Tibial nerve (tissue), 4 donors: ENCODE measurements at regions not wholly inside any gene's neighbourhood (a gene's known extent, or its start where the extent isn't known, plus 50 kb on each side); places are given as distances from the start of the nearest gene placed in this dataset.

Experiments
- DNase-seq, 2 donors: peaks; one replicate each; pipeline ENCODE4 v3.0.0-alpha.2; 2019; ENCODE audit warnings: low spot score in 2 of 2
- H3K27ac ChIP-seq, 4 donors: fragments of 200-600 bp; sonication (generic) in 3 of 4; one replicate each; pipeline ENCODE4 v1.5.1; 2017 to 2019; ENCODE audit warnings: mild to moderate bottlenecking in 1 of 4
- H3K27me3 ChIP-seq, 2 donors: fragments of 200-600 bp; sonication (generic) in 1 of 2; one replicate each; pipeline versions ENCODE4 v1.5.1 to v1.6.0; 2017 to 2019
- H3K36me3 ChIP-seq, 3 donors: fragments of 200-600 bp; sonication (generic); one replicate each; pipeline ENCODE4 v1.5.1; 2018 to 2019
- H3K4me1 ChIP-seq, 4 donors: fragments of 200-600 bp; sonication (generic) in 3 of 4; one replicate each; pipeline ENCODE4 v1.5.1; 2017 to 2019
- H3K4me3 ChIP-seq, 4 donors: fragments of 200-600 bp; sonication (generic) in 3 of 4; one replicate each; pipeline ENCODE4 v1.5.1; 2017 to 2019; ENCODE audit warnings: mild to moderate bottlenecking in 1 of 4, moderate library complexity in 1 of 4
- H3K9me3 ChIP-seq, 4 donors: fragments of 200-600 bp; sonication (generic) in 3 of 4; one replicate each; pipeline ENCODE4 v1.5.1; 2017 to 2019
- EP300 ChIP-seq, 2 donors: sonication (generic); formaldehyde crosslinking; IDR thresholded peaks; one replicate each; pipeline ENCODE4 v1.6.1; 2017; ENCODE audit warnings: antibody characterized with exemption in 2 of 2, mild to moderate bottlenecking in 1 of 2
- POLR2A ChIP-seq, 2 donors: fragments of 450-650 bp; IDR thresholded peaks; one replicate each; pipeline ENCODE4 v1.6.1; 2017; ENCODE audit warnings: antibody characterized with exemption in 2 of 2, mild to moderate bottlenecking in 2 of 2, moderate library complexity in 2 of 2
- WGBS, 2 donors: methylation state at CpG; one replicate each; pipeline ENCODE4 v1.1.5; 2018; 5-methylcytosine and 5-hydroxymethylcytosine counted together
- TF ChIP-seq, protein P1 (sequence below), 5 experiments: fragments of 200-600 bp in 3 of 5; fragments of 450-650 bp in 2 of 5; sonication (generic) in 3 of 5; IDR thresholded peaks; one replicate each; pipeline ENCODE4 v1.5.1; 2016 to 2019; ENCODE audit warnings: antibody characterized with exemption in 5 of 5, mild to moderate bottlenecking in 3 of 5, moderate library complexity in 2 of 5

DNA sequence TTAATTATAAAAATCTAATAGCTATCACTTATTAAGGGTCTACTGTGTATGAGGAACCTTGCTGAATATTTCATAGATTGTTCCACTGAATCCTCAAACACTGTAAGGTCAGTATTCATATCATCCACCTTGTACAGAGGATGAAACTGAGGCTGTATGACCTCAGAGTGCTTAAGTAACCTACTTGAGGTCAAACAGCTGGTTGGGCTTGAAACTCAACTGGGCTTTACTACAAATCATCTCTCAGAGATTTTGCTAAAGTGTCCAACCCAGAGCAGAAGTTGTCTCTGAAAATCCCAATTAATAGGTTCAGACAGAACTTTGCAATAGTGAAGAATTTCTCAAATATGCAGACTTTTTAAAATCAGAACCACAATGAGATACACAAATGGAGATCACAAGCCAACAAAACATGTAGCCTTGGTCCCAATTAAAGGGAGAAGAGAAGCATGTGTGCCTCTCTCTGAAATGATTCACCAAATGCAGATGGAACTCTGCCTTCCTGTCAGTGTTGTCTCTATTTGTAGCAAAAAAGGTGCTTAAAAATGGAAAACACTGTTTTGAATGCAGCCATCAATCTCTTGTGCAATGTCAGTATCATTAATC is 131.4 kb downstream of the FAM114A2 start:
- no peak overlapping the region for H3K27ac ChIP-seq
- DNase-seq = no peak
- no peaks in the 10 kb centered on the region for H3K4me1 ChIP-seq
- no peak for TF ChIP-seq EP300 (IDR thresholded peaks at IDR 0.05)
- no peak for TF ChIP-seq POLR2A (IDR thresholded peaks at IDR 0.05)
- TF ChIP-seq, protein P1, sequence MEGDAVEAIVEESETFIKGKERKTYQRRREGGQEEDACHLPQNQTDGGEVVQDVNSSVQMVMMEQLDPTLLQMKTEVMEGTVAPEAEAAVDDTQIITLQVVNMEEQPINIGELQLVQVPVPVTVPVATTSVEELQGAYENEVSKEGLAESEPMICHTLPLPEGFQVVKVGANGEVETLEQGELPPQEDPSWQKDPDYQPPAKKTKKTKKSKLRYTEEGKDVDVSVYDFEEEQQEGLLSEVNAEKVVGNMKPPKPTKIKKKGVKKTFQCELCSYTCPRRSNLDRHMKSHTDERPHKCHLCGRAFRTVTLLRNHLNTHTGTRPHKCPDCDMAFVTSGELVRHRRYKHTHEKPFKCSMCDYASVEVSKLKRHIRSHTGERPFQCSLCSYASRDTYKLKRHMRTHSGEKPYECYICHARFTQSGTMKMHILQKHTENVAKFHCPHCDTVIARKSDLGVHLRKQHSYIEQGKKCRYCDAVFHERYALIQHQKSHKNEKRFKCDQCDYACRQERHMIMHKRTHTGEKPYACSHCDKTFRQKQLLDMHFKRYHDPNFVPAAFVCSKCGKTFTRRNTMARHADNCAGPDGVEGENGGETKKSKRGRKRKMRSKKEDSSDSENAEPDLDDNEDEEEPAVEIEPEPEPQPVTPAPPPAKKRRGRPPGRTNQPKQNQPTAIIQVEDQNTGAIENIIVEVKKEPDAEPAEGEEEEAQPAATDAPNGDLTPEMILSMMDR (IDR thresholded peaks at IDR 0.05) = no peak
- no peaks in the 10 kb centered on the region for H3K9me3 ChIP-seq
- H3K4me3 ChIP-seq = no peak overlapping the region
- H3K27me3 ChIP-seq = no peaks in the 10 kb centered on the region
- H3K36me3 ChIP-seq = no peaks in the 10 kb centered on the region

DNA sequence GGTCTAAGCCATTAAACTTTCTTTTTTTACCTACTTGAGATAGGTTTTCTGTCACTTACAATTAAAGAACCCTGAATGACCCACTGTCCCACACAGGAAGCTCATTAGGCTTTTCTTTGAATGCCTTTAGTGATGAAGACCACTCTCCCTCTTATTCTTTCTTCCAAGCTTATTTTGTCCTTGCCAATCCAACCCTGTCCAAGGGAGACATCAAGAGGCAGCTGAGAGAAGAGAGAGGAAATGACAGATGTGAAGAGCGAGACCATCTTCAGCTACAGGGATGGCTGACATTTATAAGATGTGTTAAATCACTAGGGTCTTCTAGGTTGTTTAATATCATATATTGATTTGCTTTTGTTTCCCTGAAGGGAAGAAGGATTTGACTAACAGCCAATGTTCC is 133.5 kb downstream of the FAM114A2 start:
- Histone ChIP-seq H3K4me1 (peaks cover 0 to 3% (median 0%) of the 10 kb centered on the region in 4 donors), H3K4me3 (no peak overlapping the region), H3K27me3 (no peaks in the 10 kb centered on the region), H3K9me3 (no peaks in the 10 kb centered on the region), H3K36me3 (no peaks in the 10 kb centered on the region), H3K27ac (no peak overlapping the region)
- DNase-seq = no peak
- TF ChIP-seq POLR2A (IDR thresholded peaks at IDR 0.05) (no peak), EP300 (IDR thresholded peaks at IDR 0.05) (no peak)
- TF ChIP-seq, protein P1 (IDR thresholded peaks at IDR 0.05) = no peak
- 84 to 86% methylated on average over 1 of the region's 1 CpG for WGBS, 2 donors

DNA sequence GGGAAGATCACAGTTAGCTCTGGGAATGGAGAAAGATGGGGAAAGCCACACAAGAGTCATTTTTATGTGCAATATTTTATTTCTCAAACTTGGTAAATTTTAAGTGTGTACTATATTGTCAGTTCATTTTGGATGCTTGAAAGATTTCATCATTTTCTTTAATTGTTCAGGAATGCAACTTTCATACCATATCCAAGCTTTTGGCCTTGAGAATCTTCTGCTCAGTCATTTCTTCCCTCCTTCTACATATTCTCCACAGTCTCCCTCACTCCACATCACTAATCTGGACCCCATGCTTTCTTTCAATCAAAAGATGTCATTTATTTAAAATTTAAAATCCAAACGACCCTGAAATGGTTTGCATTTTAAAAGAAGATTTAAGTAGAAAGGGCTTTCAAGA is 135.4 kb downstream of the FAM114A2 start:
- no peak overlapping the region for H3K27ac ChIP-seq
- TF ChIP-seq, protein P1 (IDR thresholded peaks at IDR 0.05) = no peak
- TF ChIP-seq EP300 (IDR thresholded peaks at IDR 0.05) = no peak
- TF ChIP-seq POLR2A (IDR thresholded peaks at IDR 0.05) = no peak

DNA sequence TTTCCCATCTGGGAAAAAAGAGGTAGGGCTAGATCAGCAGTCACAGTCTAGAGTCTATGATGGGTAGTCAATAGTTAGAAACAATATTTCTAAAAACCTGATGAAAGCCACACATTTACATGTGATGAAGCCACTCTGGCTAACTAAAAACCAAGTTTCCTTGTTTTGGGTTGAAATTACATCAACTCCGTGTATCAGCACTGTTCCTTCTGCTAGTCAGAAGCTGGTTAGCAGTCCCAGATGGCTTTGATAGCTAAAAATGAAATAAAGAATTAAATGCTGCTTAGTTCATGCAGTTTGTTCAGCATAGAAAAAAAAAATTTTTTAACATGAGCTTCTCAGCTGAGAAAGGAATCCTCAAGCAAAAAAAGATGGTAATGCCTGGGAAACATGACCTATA is 136.7 kb downstream of the FAM114A2 start:
- Histone ChIP-seq H3K9me3 (no peaks in the 10 kb centered on the region), H3K27me3 (no peaks in the 10 kb centered on the region), H3K4me3 (no peak overlapping the region), H3K36me3 (no peaks in the 10 kb centered on the region), H3K4me1 (peaks cover 0 to 3% (median 0%) of the 10 kb centered on the region in 4 donors), H3K27ac (peak overlapping the region in 2 of 4 donors; percentile 76)
- TF ChIP-seq, protein P1 (IDR thresholded peaks at IDR 0.05) = no peak
- TF ChIP-seq EP300 (IDR thresholded peaks at IDR 0.05) = no peak
- TF ChIP-seq POLR2A (IDR thresholded peaks at IDR 0.05) = no peak
- DNase-seq = no peak
- 59 to 76% methylated on average over 1 of the region's 1 CpG for WGBS, 2 donors

More for the DNA sequence above, 135.4 kb downstream of the FAM114A2 start:
- whole genome bisulfite sequencing, 2 donors = 19 to 24% methylated on average over 1 of the region's 1 CpG
- no peaks in the 10 kb centered on the region for H3K9me3 ChIP-seq
- H3K4me3 ChIP-seq = no peak overlapping the region
- H3K4me1 ChIP-seq = peaks cover 0 to 3% (median 0%) of the 10 kb centered on the region in 4 donors
- H3K27me3 ChIP-seq = no peaks in the 10 kb centered on the region
- no peaks in the 10 kb centered on the region for H3K36me3 ChIP-seq
- DNase-seq = no peak

DNA sequence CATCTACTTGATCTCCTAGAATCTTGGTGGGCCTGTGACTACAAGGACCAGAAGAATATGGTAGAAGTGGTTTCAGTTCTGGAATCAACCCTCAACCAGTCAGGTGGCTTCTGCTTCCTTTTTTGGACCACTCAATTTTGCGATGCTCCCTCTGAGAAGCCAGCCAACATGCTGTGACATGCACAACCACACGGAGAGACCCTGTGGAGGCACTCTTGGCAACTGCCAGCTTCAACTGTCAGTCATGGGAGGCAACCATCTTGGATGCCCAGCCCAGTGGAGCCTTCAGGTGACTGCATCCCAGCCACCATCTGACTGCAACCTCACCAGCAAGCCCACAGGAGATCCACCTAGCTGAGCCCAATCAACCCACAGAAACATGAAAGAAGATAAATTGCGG is 137.3 kb downstream of the FAM114A2 start:
- no peaks in the 10 kb centered on the region for H3K36me3 ChIP-seq
- no peaks in the 10 kb centered on the region for H3K27me3 ChIP-seq
- WGBS, 2 donors = 86 to 89% methylated on average over 3 of the region's 3 CpGs
- peaks cover 0 to 3% (median 0%) of the 10 kb centered on the region in 4 donors for H3K4me1 ChIP-seq
- H3K27ac ChIP-seq = peak overlapping the region in 3 of 4 donors; percentile 36 to 76 (median 76)
- H3K4me3 ChIP-seq = no peak overlapping the region
- TF ChIP-seq, protein P1 (IDR thresholded peaks at IDR 0.05) = no peak
- TF ChIP-seq POLR2A (IDR thresholded peaks at IDR 0.05) = no peak
- TF ChIP-seq EP300 (IDR thresholded peaks at IDR 0.05) = no peak
- no peak for DNase-seq
- H3K9me3 ChIP-seq = no peaks in the 10 kb centered on the region
